Trophoblast cell (in vitro differentiated cells and primary cell): ENCODE measurements at regions not wholly inside any gene's neighbourhood (a gene's known extent, or its start where the extent isn't known, plus 50 kb on each side); places are given as distances from the start of the nearest gene placed in this dataset.
A peak's percentile ranks its signal among the peaks of the same experiment; 100 is the strongest.

Experiments used
- DNase-seq, 2 donors: peaks; one replicate each; pipeline ENCODE4 v3.0.0-alpha.2; 2016
- H2AFZ ChIP-seq: 2 replicates; pipeline ENCODE4 v1.6.1; 2013; ENCODE audit warnings: low read length, moderate library complexity, mild to moderate bottlenecking; ENCODE audit not compliant: insufficient read depth, poor library complexity
- H2AK5ac ChIP-seq: 2 replicates; pipeline ENCODE4 v1.6.1; 2013; ENCODE audit warnings: mild to moderate bottlenecking, low read length
- H2BK120ac ChIP-seq: 2 replicates; pipeline ENCODE4 v1.6.1; 2013; ENCODE audit warnings: low read length, mild to moderate bottlenecking, moderate library complexity; ENCODE audit not compliant: insufficient read depth, poor library complexity
- H2BK12ac ChIP-seq: 2 replicates; pipeline ENCODE4 v1.6.1; 2013; ENCODE audit warnings: mild to moderate bottlenecking, low read length, moderate library complexity
- H2BK5ac ChIP-seq: 2 replicates; pipeline ENCODE4 v1.6.1; 2013; ENCODE audit warnings: low read length, low read depth, moderate library complexity, mild to moderate bottlenecking; ENCODE audit not compliant: poor library complexity
- H3K14ac ChIP-seq: 2 replicates; pipeline ENCODE4 v1.6.1; 2013; ENCODE audit warnings: mild to moderate bottlenecking, low read length
- H3K18ac ChIP-seq: 2 replicates; pipeline ENCODE4 v1.6.1; 2013; ENCODE audit warnings: mild to moderate bottlenecking, low read length
- H3K23ac ChIP-seq: 2 replicates; pipeline ENCODE4 v1.6.1; 2013; ENCODE audit warnings: low read length
- H3K27ac ChIP-seq: 2 replicates; pipeline ENCODE4 v1.5.1; 2013; ENCODE audit warnings: low read depth, mild to moderate bottlenecking, inconsistent platforms, low read length, moderate library complexity
- H3K27me3 ChIP-seq: 2 replicates; pipeline ENCODE4 v1.6.1; 2013; ENCODE audit warnings: inconsistent platforms, mild to moderate bottlenecking, low read length, moderate library complexity; ENCODE audit not compliant: insufficient read depth
- H3K36me3 ChIP-seq, 2 experiments: 1 replicate in 1 of 2; 2 replicates in 1 of 2; pipeline ENCODE4 v1.6.1; 2013; ENCODE audit warnings: low read length in 2 of 2, mild to moderate bottlenecking in 2 of 2, moderate library complexity in 1 of 2; ENCODE audit not compliant: insufficient read depth in 2 of 2, control insufficient read depth in 1 of 2
- H3K4ac ChIP-seq: 2 replicates; pipeline ENCODE4 v1.6.1; 2013; ENCODE audit warnings: low read depth, mild to moderate bottlenecking, low read length, moderate library complexity
- H3K4me1 ChIP-seq, 2 experiments: 1 replicate in 1 of 2; 2 replicates in 1 of 2; pipeline ENCODE4 v1.6.1; 2013; ENCODE audit warnings: low read length in 2 of 2, mild to moderate bottlenecking in 2 of 2, moderate library complexity in 1 of 2; ENCODE audit not compliant: insufficient read depth in 2 of 2, control insufficient read depth in 1 of 2
- H3K4me2 ChIP-seq: 2 replicates; pipeline ENCODE4 v1.6.1; 2013; ENCODE audit warnings: inconsistent platforms, mild to moderate bottlenecking, low read length, moderate library complexity
- H3K4me3 ChIP-seq: 2 replicates; pipeline ENCODE4 v1.5.1; 2013; ENCODE audit warnings: mild to moderate bottlenecking, low read depth, low read length, inconsistent platforms
- H3K79me1 ChIP-seq: one replicate; pipeline ENCODE4 v1.6.1; 2013; ENCODE audit warnings: low read length
- H3K79me2 ChIP-seq: 2 replicates; pipeline ENCODE4 v1.6.1; 2013; ENCODE audit warnings: low read length, mild to moderate bottlenecking; ENCODE audit not compliant: control insufficient read depth, insufficient read depth, poor library complexity
- H3K9ac ChIP-seq: 2 replicates; pipeline ENCODE4 v1.6.1; 2013; ENCODE audit warnings: mild to moderate bottlenecking, low read length
- H3K9me3 ChIP-seq: 2 replicates; pipeline ENCODE4 v1.6.1; 2013; ENCODE audit warnings: low read depth, mild to moderate bottlenecking, control low read depth, inconsistent platforms, low read length; ENCODE audit not compliant: insufficient read depth
- H4K12ac ChIP-seq: 2 replicates; pipeline ENCODE4 v1.6.1; 2013; ENCODE audit warnings: low read depth, mild to moderate bottlenecking, low read length, moderate library complexity
- H4K8ac ChIP-seq: 2 replicates; pipeline ENCODE4 v1.6.1; 2013; ENCODE audit warnings: low read depth, mild to moderate bottlenecking, low read length, moderate library complexity
- H4K91ac ChIP-seq: one replicate; pipeline ENCODE4 v1.6.1; 2013; ENCODE audit warnings: low read depth, mild to moderate bottlenecking, low read length, moderate library complexity
- WGBS: extraction: QIAGEN DNeasy Blood & Tissue Kit; methylation state at CpG from one replicate; pipeline ENCODE4 v1.1.7; 2013; ENCODE audit warnings: missing lambda C conversion rate; ENCODE audit not compliant: insufficient read length, insufficient coverage; ENCODE audit errors: extremely low coverage; 5-methylcytosine and 5-hydroxymethylcytosine counted together

DNA sequence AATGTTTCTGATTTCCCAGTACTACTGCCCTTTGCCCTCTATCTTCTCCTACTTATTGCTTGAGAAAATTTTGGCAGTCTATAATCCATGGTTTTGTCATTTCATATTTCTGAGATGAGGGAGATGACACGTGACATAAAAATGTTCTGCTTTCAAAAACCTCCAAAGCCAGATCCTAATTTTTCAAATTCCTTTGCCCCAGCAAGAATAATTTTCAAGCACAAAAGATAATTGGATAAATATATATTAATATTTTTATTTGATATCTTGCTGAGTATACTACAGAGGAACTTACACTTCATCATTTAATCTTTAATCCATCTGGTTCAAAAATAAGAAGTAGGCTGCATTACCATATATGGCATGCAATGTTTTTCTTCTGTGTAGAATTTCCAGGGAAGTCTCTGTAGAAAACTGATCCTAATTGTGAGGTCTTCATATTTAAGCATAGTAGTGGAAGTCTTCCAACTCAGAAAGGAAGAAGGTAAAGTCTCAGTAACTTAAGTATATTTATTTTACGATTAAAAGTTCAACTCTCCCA lies 1738.8 kb downstream of the EFNA5 start:
- Histone ChIP-seq H2BK5ac (no peak overlapping the region), H2BK120ac (no peak overlapping the region), H2BK12ac (no peak overlapping the region), H4K8ac (no peak overlapping the region), H3K9me3 (no peaks in the 10 kb centered on the region), H3K27ac (no peak overlapping the region), H2AK5ac (no peak overlapping the region), H3K14ac (no peak overlapping the region), H3K27me3 (no peaks in the 10 kb centered on the region), H3K4me1 (no peaks in the 10 kb centered on the region), H3K4me2 (no peak overlapping the region), H4K12ac (no peak overlapping the region), H3K18ac (no peak overlapping the region), H3K9ac (no peak overlapping the region), H3K36me3 (no peaks in the 10 kb centered on the region), H3K4ac (no peak overlapping the region), H3K4me3 (no peak overlapping the region), H3K79me1 (no peaks in the 10 kb centered on the region), H3K79me2 (no peaks in the 10 kb centered on the region), H2AFZ (no peak overlapping the region), H3K23ac (no peak overlapping the region), H4K91ac (no peak overlapping the region)
- DNase-seq, result peak in 1 of 2 donors; percentile 9
- WGBS, result no CpG with 5 or more reads among the region's 2 CpGs

DNA sequence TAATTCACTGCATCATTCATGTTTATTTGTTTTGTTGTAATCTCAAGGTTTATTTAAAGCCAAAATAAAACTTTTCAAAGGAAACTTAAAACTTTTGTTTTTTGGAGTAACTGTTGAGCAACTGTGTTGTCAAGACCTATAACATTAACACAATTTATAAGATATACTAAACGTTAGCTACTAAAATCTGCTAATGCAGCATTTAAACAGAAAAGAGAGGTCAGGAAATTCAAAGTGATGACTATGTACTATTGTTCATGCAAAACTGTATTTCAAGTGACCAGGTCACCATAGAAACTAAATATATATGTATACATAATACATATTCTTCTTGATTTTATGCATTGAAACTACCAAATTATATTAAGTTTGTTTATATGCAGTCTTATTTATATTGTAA lies 1740.9 kb downstream of the EFNA5 start:
- DNase-seq, result no peak
- Histone ChIP-seq H3K4ac (no peak overlapping the region), H3K4me3 (no peak overlapping the region), H3K27ac (no peak overlapping the region), H2AFZ (no peak overlapping the region), H3K18ac (no peak overlapping the region), H3K79me2 (no peaks in the 10 kb centered on the region), H2BK5ac (no peak overlapping the region), H3K9ac (no peak overlapping the region), H2AK5ac (no peak overlapping the region), H4K91ac (no peak overlapping the region), H3K9me3 (no peaks in the 10 kb centered on the region), H3K27me3 (no peaks in the 10 kb centered on the region), H3K36me3 (no peaks in the 10 kb centered on the region), H2BK12ac (no peak overlapping the region), H2BK120ac (no peak overlapping the region), H4K8ac (no peak overlapping the region), H3K4me1 (no peaks in the 10 kb centered on the region), H3K23ac (no peak overlapping the region), H3K79me1 (no peaks in the 10 kb centered on the region), H4K12ac (no peak overlapping the region), H3K4me2 (no peak overlapping the region), H3K14ac (no peak overlapping the region)
- no CpG with 5 or more reads among the region's 1 CpG for WGBS

DNA sequence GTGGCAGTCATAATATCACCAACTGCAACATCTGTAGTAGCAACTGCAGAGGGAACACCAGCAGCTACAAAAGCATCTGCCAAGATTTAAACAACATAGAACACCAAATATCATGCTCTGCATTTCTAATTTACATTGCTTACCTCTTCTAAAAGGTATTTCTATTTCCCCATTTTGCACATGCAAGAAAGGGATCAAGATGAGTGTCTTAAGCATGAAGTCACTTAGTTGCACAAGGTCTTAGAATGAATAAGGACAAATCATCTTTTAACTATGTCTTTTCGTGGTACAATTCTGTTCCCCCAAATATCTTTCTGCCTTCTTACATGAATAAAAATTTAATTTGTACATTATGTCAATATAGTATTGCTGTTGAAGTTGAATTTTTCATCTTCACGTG lies 1746.4 kb downstream of the EFNA5 start:
- Histone ChIP-seq H4K12ac (no peak overlapping the region), H4K91ac (no peak overlapping the region), H3K4me3 (no peak overlapping the region), H3K27me3 (no peaks in the 10 kb centered on the region), H2AFZ (no peak overlapping the region), H2AK5ac (no peak overlapping the region), H3K23ac (no peak overlapping the region), H3K27ac (no peak overlapping the region), H3K79me1 (no peaks in the 10 kb centered on the region), H3K14ac (no peak overlapping the region), H3K4ac (no peak overlapping the region), H3K36me3 (no peaks in the 10 kb centered on the region), H4K8ac (no peak overlapping the region), H3K4me1 (no peaks in the 10 kb centered on the region), H2BK120ac (no peak overlapping the region), H3K9me3 (no peaks in the 10 kb centered on the region), H3K79me2 (no peaks in the 10 kb centered on the region), H3K18ac (no peak overlapping the region), H3K4me2 (no peak overlapping the region), H2BK5ac (no peak overlapping the region), H2BK12ac (no peak overlapping the region), H3K9ac (no peak overlapping the region)
- WGBS, result no CpG with 5 or more reads among the region's 2 CpGs
- peak; percentile 0 to 73 for DNase-seq

DNA sequence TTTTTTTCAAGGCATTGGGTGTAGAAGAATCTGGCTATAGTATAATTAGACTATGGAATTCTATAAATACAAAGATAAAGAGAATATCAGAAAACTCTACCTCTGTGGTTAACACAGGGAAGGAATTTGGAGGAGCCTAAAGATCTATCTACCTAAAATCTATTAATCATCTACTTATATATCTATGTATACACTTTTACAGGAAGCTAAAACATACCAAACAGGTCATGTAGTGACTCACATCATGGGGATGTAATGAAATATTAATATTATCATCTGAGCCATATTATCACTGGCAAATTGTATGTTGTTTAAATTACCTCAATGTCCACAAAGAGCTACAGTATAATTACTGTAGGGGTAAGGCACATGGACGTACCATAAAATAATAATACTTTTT lies 1748.2 kb downstream of the EFNA5 start:
- no peaks in the 10 kb centered on the region for H3K79me2 ChIP-seq
- H3K9me3 ChIP-seq, result no peaks in the 10 kb centered on the region
- no peaks in the 10 kb centered on the region for H3K79me1 ChIP-seq
- no peak overlapping the region for H2BK120ac ChIP-seq
- H3K27ac ChIP-seq, result no peak overlapping the region
- no peak overlapping the region for H3K14ac ChIP-seq
- H4K91ac ChIP-seq, result no peak overlapping the region
- no peak overlapping the region for H3K4me2 ChIP-seq
- no peak overlapping the region for H3K4ac ChIP-seq
- no peak overlapping the region for H3K18ac ChIP-seq
- H2BK5ac ChIP-seq, result no peak overlapping the region
- no peaks in the 10 kb centered on the region for H3K36me3 ChIP-seq
- H2AFZ ChIP-seq, result no peak overlapping the region
- no peak overlapping the region for H2BK12ac ChIP-seq
- no peak overlapping the region for H2AK5ac ChIP-seq
- no peak overlapping the region for H3K4me3 ChIP-seq
- H3K27me3 ChIP-seq, result no peaks in the 10 kb centered on the region
- WGBS, result no CpG with 5 or more reads among the region's 1 CpG
- DNase-seq, result no peak
- H3K9ac ChIP-seq, result no peak overlapping the region
- H4K8ac ChIP-seq, result no peak overlapping the region
- H3K4me1 ChIP-seq, result no peaks in the 10 kb centered on the region
- H3K23ac ChIP-seq, result no peak overlapping the region
- H4K12ac ChIP-seq, result no peak overlapping the region
